ENCODE measurements at regions not wholly inside any gene's neighbourhood (a gene's known extent, or its start where the extent isn't known, plus 50 kb on each side); places are given as distances from the start of the nearest gene placed in this dataset.

GRCh38 chr2:14816069-14817060 lies 183.8 kb downstream of the LRATD1 start:
- TF ChIP-seq CTCF (IDR thresholded peaks at IDR 0.05) (no peak), POLR2A (IDR thresholded peaks at IDR 0.05) (no peak)
